ENCODE measurements at regions not wholly inside any gene's neighbourhood (a gene's known extent, or its start where the extent isn't known, plus 50 kb on each side); places are given as distances from the start of the nearest gene placed in this dataset.

DNA sequence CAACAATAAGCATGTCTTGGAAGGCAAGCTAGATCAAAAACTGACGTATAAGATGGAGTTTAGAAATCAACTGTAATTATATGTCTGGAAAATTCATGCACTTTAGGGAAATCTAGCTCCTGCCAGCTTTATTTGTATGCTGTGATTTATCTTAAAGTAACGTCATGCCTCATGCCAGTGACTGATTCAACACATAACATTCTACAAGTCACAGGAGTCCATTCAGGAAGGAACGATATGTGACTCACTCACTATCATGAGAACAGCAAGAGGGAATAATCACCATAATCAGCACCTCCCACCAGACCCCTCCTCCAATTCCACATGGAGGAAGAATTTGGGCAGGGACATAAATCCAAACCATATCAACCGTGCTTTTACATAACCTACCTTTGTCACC lies 682.4 kb upstream of the ADAMTS5 start:
- DNase-seq, result no peak

GRCh38 chr21:27648560-27648959 lies 681.7 kb upstream of the ADAMTS5 start:
- DNase-seq, result no peak

- no peak for DNase-seq
These were observed 681.0 kb upstream of the ADAMTS5 start for GRCh38 chr21:27647921-27648320.

- DNase-seq, result no peak
These were observed 680.5 kb upstream of the ADAMTS5 start for GRCh38 chr21:27647401-27647800.

- DNase-seq, result no peak
These were observed 679.8 kb upstream of the ADAMTS5 start for GRCh38 chr21:27646691-27647090.

- no peak for DNase-seq
These were observed 679.2 kb upstream of the ADAMTS5 start for GRCh38 chr21:27646056-27646455.

DNA sequence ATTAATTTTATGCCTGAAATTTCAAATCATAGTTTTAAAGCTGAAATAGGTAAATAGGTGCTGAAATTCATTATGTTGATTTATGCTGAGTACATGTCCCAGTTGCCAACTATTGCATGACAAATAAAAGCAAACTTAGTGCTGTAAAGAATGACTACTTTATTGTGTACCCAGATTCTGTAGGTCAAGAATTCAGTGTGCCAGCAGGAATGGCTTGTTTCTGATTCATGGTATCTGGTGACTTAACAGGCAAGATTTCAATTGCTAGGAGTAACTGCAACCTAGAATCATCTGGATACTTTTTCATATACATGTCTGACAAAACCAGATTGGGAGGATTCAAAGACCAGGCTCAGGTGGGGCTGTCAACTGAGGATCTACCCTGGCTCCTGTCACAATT lies 678.4 kb upstream of the ADAMTS5 start:
- no peak for DNase-seq

DNA sequence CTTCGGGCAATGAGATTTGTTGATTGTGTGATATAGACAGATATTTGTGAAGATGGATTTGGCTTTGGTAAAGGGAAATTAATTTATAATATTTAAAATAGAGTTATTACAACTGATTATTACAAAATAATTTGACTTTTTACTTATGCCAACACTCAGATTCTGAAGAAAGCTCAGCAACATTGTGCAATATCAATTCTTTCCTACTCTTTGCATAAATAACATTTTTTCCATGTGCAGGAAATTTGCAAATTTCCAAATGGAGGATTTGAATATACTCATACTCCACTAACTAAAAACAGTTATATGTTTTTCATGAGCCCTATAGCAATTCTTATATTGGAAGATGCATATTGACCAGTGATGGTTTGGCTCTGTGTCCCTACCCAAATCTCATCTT lies 676.4 kb upstream of the ADAMTS5 start:
- DNase-seq, result no peak

DNA sequence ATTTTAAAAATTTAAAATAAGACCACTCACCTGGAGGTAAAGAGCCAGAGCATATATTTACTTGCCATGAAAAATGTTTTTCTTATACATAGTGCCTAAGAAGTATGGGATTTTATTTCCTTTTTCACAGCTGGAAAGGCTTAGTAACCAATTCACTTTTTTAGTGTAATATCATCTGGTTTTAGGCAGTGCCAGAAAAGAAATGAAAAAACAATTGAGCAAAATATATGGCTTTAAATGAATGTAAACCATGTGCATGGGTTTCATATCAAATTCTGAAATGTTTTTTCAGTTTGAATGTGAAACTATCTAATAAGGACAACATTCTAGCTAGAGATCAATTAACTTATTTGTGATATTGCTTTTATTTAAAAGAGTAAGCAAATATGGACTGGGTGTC lies 672.4 kb upstream of the ADAMTS5 start:
- DNase-seq, result no peak

DNA sequence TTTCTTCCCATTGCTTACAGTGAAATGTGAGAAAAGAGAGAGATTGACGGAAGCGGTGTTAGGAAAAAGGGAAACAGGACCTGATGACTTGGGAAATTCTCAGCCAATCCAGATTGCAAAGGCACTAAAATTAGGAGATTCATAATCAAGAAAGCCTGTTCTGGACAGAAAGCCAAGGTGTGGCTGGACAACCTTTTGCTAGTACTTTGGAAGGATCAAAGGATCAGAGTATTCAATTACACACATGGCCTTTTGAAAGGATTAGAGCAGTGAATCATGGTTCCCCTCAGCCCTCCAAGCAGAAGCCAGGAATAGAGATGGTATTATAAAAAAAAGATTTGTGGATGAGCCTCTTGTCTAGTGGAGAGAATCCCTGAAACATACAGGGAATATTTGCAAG lies 669.8 kb upstream of the ADAMTS5 start:
- DNase-seq, result no peak

- DNase-seq, result no peak
These were observed 666.7 kb upstream of the ADAMTS5 start for GRCh38 chr21:27633631-27634030.

GRCh38 chr21:27631471-27631870 lies 664.6 kb upstream of the ADAMTS5 start:
- no peak for DNase-seq

DNA sequence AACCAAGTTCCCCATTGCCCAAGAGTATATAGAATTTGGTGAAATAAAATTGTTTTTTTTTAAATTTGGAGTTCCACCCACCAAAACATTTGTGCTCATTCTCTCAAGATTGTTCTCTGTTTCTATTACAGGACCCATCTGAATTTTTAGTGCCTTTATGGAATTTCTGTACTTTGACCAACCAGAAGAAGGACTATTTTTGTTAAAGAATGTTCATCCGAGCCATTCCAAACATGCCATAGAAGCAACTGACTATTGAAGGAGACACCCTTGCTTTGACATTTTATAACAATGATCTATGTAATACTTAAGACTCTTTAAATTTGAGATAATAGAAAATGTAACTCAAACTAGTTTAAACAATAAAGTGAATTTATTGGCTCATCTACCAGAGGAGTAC lies 655.7 kb upstream of the ADAMTS5 start:
- DNase-seq, result no peak

- DNase-seq, result no peak
These were observed 647.3 kb upstream of the ADAMTS5 start for GRCh38 chr21:27614231-27614630.

DNA sequence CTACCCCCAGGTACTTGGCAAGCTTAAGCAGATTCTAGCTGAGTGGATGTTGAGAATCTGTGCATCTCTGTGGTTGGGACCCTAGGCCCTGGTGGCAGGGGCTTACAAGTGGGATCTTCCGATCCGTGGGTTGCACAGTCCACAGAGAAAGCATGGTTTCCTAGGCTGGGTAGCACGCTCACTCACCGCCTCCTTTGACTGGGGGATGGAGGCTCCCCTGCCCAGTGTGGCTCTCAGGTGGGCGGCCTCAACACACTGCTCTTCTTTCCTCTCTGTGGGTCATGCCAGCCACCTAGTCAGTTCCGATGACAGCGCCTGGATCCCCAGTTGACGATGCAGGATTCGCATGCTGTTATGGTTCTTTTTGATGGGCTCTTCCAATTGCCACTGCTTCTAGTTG lies 639.5 kb upstream of the ADAMTS5 start:
- DNase-seq, result no peak

DNA sequence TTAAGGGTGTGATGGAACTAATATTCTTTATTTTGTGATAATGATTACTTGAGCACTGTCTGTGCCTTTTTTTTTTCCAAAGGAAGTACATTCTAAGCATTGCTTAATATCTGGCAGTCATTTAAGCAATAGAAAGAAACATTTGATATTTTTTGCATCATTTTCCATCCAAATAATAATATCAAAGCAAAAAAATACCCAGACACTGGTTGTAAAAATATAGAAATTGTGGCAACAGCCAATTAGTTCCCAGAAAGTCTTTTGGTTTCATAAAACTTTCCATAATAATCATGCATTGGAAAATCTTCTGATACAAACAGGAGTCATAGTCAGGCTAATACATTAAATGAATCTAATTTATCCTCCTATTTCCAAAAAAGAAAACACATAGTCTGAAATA lies 629.3 kb upstream of the ADAMTS5 start:
- no peak for DNase-seq

DNA sequence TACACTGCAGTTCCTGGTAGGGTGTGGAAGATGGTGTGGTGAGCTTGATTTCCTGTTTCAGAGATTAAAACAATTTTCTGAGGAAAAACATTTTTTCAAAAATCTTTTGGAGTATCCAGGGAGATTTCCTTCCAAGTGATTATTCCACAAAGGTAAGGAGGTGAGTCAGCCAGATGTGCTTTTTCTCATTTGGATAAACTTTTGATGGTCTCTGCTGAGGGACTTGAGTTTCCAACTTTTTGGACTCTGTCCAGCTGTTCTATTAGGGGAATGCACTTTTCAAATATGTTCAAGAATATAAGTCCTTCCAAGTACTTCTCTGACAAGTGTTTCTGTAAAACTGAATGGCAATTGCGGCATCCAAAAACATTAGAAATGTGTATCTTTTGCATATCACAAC lies 628.8 kb upstream of the ADAMTS5 start:
- DNase-seq, result no peak

- no peak for DNase-seq
These were observed 623.4 kb upstream of the ADAMTS5 start for GRCh38 chr21:27590271-27590670.

- no peak for DNase-seq
These were observed 622.9 kb upstream of the ADAMTS5 start for GRCh38 chr21:27589781-27590180.

GRCh38 chr21:27586986-27587385 lies 620.1 kb upstream of the ADAMTS5 start:
- no peak for DNase-seq

GRCh38 chr21:27586326-27586725 lies 619.4 kb upstream of the ADAMTS5 start:
- DNase-seq, result no peak

GRCh38 chr21:27584256-27584655 lies 617.4 kb upstream of the ADAMTS5 start:
- DNase-seq, result no peak

GRCh38 chr21:27582948-27583430 lies 616.1 kb upstream of the ADAMTS5 start:
- no peak for DNase-seq

- DNase-seq, result no peak
These were observed 615.5 kb upstream of the ADAMTS5 start for GRCh38 chr21:27582246-27582947.

DNA sequence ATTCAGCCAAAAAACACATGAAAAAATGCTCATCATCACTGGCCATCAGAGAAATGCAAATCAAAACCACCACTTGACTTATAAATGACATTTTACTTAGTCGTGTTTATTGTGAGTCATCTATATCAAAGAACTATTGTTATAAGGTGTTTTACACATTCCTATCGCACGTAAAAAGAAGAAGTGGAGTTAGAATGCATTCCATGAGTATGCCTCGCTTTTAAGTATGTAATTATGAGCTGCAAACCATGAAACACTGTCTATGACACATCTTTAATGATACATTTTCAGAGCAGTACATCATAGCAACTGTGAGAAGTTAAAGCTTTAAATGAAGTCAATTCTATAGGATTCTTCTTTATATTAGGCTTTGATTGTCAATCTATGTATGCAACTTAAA lies 614.3 kb upstream of the ADAMTS5 start:
- DNase-seq, result no peak
